ENCODE measurements at regions not wholly inside any gene's neighbourhood (a gene's known extent, or its start where the extent isn't known, plus 50 kb on each side); places are given as distances from the start of the nearest gene placed in this dataset.

- TF ChIP-seq TAF1 (conservative IDR thresholded peaks at IDR 0.05) = no peak
- no peak for TF ChIP-seq RAD21 (IDR thresholded peaks at IDR 0.05)
- no peak for TF ChIP-seq HNF4G (IDR thresholded peaks at IDR 0.05)
- TF ChIP-seq, protein P1, sequence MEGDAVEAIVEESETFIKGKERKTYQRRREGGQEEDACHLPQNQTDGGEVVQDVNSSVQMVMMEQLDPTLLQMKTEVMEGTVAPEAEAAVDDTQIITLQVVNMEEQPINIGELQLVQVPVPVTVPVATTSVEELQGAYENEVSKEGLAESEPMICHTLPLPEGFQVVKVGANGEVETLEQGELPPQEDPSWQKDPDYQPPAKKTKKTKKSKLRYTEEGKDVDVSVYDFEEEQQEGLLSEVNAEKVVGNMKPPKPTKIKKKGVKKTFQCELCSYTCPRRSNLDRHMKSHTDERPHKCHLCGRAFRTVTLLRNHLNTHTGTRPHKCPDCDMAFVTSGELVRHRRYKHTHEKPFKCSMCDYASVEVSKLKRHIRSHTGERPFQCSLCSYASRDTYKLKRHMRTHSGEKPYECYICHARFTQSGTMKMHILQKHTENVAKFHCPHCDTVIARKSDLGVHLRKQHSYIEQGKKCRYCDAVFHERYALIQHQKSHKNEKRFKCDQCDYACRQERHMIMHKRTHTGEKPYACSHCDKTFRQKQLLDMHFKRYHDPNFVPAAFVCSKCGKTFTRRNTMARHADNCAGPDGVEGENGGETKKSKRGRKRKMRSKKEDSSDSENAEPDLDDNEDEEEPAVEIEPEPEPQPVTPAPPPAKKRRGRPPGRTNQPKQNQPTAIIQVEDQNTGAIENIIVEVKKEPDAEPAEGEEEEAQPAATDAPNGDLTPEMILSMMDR (IDR thresholded peaks at IDR 0.05; ENCODE audit: low read depth, low read length, missing input control) = no peak
- TF ChIP-seq, protein P2, sequence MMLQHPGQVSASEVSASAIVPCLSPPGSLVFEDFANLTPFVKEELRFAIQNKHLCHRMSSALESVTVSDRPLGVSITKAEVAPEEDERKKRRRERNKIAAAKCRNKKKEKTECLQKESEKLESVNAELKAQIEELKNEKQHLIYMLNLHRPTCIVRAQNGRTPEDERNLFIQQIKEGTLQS (IDR thresholded peaks at IDR 0.05) = no peak
These were observed 77.4 kb upstream of the PLCL2 start (continued) for GRCh38 chr3:16807391-16807790.

DNA sequence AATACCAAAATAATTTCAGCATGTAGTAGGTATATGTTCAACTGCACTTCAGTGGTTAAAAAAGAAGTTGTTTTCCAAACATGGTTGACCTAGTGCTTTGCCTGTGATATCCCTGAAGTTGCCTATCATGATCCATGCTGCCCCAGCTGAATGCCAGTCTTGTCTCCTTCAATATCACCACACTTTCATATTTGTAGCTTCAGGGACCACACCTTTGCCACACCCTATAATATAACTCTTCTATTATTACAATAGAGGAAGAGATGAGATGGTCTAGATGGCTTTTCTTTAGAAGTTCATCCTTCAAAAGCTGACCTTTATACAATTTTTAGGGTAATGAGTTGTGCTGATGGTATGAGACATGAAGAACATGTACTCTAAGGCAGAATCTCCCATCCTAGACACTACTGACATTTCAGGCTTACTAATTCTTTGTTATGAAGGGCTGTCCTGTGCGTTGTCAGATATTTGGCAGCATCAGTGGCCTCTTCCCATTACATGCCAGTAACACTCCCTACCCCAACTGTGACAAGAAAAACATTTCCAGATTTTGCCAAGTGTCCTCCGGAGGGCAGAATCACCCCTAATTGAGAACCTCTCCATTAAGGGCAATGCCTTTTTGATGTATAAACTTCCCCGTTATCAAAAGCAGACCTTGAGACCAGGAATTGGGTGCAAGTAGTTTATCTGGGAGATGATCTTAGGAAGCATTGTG is 76.2 kb upstream of the PLCL2 start:
- Histone ChIP-seq H3K4me1 (ENCODE audit: control insufficient read depth in 4 of 4, insufficient read depth in 4 of 4, low read length in 3 of 4) (no peaks in the 10 kb centered on the region), H3K4me3 (ENCODE audit: low read depth in 1 of 3, low read length in 3 of 3) (no peak overlapping the region), H3K27me3 (ENCODE audit: control insufficient read depth in 4 of 4, insufficient read depth in 4 of 4, low read length in 3 of 4) (no peaks in the 10 kb centered on the region), H3K9ac (ENCODE audit: low read depth in 1 of 2, low read length in 2 of 2) (no peak overlapping the region), H3K27ac (ENCODE audit: low read depth in 1 of 2, low read length in 2 of 2) (no peak overlapping the region), H3K36me3 (ENCODE audit: control insufficient read depth in 4 of 4, insufficient read depth in 3 of 4, low read depth in 1 of 4, low read length in 3 of 4) (no peaks in the 10 kb centered on the region), H3K9me3 (ENCODE audit: control insufficient read depth in 4 of 4, low read length in 3 of 4) (no peaks in the 10 kb centered on the region)
- WGBS = 47% methylated on average over 3 of the region's 3 CpGs
- DNase-seq (ENCODE audit: low spot score) = no peak
- TF ChIP-seq, protein P3, sequence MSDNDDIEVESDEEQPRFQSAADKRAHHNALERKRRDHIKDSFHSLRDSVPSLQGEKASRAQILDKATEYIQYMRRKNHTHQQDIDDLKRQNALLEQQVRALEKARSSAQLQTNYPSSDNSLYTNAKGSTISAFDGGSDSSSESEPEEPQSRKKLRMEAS (IDR thresholded peaks at IDR 0.05) = no peak
- TF ChIP-seq, protein P1 (IDR thresholded peaks at IDR 0.05; ENCODE audit: low read depth, low read length, missing input control) = peak; percentile 19
- TF ChIP-seq YY1 (IDR thresholded peaks at IDR 0.05) (no peak), RAD21 (IDR thresholded peaks at IDR 0.05) (peak; percentile 60 to 71), FOXA1 (IDR thresholded peaks at IDR 0.05) (no peak)

DNA sequence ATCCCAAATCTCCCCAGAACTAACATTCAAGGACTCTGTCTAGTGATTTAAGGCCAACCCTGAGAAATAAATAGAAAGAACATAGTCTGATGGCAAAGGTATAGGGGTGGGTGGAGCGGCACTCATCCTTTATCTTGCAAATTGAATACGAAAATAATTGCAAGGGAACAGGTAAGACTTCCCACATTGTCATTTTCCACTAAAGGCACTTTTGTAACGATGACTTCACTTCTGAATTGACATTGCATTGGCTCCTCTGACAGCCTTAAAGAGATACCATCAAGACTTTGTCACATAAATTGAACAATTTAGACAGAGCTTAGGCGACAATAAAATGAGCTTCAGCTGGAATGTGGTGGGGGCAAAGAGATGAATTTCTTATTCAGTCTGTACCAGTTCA is 75.3 kb upstream of the PLCL2 start:
- DNase-seq (ENCODE audit: low spot score) = no peak
- Histone ChIP-seq H3K9ac (ENCODE audit: low read depth in 1 of 2, low read length in 2 of 2) (no peak overlapping the region), H3K4me1 (ENCODE audit: control insufficient read depth in 4 of 4, insufficient read depth in 4 of 4, low read length in 3 of 4) (no peaks in the 10 kb centered on the region), H3K27ac (ENCODE audit: low read depth in 1 of 2, low read length in 2 of 2) (no peak overlapping the region), H3K36me3 (ENCODE audit: control insufficient read depth in 4 of 4, insufficient read depth in 3 of 4, low read depth in 1 of 4, low read length in 3 of 4) (no peaks in the 10 kb centered on the region), H3K27me3 (ENCODE audit: control insufficient read depth in 4 of 4, insufficient read depth in 4 of 4, low read length in 3 of 4) (no peaks in the 10 kb centered on the region), H3K9me3 (ENCODE audit: control insufficient read depth in 4 of 4, low read length in 3 of 4) (no peaks in the 10 kb centered on the region), H3K4me3 (ENCODE audit: low read depth in 1 of 3, low read length in 3 of 3) (no peak overlapping the region)
- 86% methylated on average over 4 of the region's 4 CpGs for WGBS
- TF ChIP-seq, protein P2 (IDR thresholded peaks at IDR 0.05) = no peak
- TF ChIP-seq, protein P3 (IDR thresholded peaks at IDR 0.05) = no peak
- TF ChIP-seq TAF1 (conservative IDR thresholded peaks at IDR 0.05) (no peak), SP1 (IDR thresholded peaks at IDR 0.05) (no peak), RAD21 (IDR thresholded peaks at IDR 0.05) (no peak), RXRA (IDR thresholded peaks at IDR 0.05) (no peak), NR2F2 (IDR thresholded peaks at IDR 0.05) (no peak), FOXA2 (IDR thresholded peaks at IDR 0.05) (no peak), HNF4G (IDR thresholded peaks at IDR 0.05) (no peak), GABPA (IDR thresholded peaks at IDR 0.05 in 1 of 2, conservative IDR thresholded peaks at IDR 0.05 in 1 of 2) (no peak), HNF4A (conservative IDR thresholded peaks at IDR 0.05) (no peak), ZBTB33 (IDR thresholded peaks at IDR 0.05) (no peak)
- TF ChIP-seq, protein P1 (IDR thresholded peaks at IDR 0.05; ENCODE audit: low read depth, low read length, missing input control) = no peak

All from liver (tissue), 8 donors.